HEK293 (cell line): ENCODE measurements at regions not wholly inside any gene's neighbourhood (a gene's known extent, or its start where the extent isn't known, plus 50 kb on each side); places are given as distances from the start of the nearest gene placed in this dataset.
"Not testable (repeated sequence)": the region's sequence is repeated elsewhere in the genome, so short reads cannot be mapped to it uniquely, and the experiment has no call there.

Experiments used
- KLF1 ChIP-seq: fragments of 450-650 bp; formaldehyde crosslinking; IDR thresholded peaks from 2 replicates; pipeline ENCODE4 v1.5.1; 2016; ENCODE audit warnings: missing biosample characterization, missing genetic modification characterization
- ZNF292 ChIP-seq: fragments of 450-650 bp; formaldehyde crosslinking; IDR thresholded peaks from 2 replicates; pipeline ENCODE4 v1.5.1; 2016; ENCODE audit warnings: low read depth, missing biosample characterization, missing genetic modification characterization, borderline replicate concordance
- ZNF701 ChIP-seq: fragments of 450-650 bp; formaldehyde crosslinking; IDR thresholded peaks from 2 replicates; pipeline ENCODE4 v1.5.1; 2016; ENCODE audit warnings: missing biosample characterization, missing genetic modification characterization
- TF ChIP-seq, protein P1 (sequence below): fragments of 450-650 bp; formaldehyde crosslinking; IDR thresholded peaks from 2 replicates; pipeline ENCODE4 v1.5.1; 2016; ENCODE audit warnings: missing biosample characterization, missing genetic modification characterization
- TF ChIP-seq, protein P2 (sequence below): fragments of 450-650 bp; formaldehyde crosslinking; IDR thresholded peaks from 2 replicates; pipeline ENCODE4 v1.5.1; 2016; ENCODE audit warnings: missing biosample characterization, missing genetic modification characterization

DNA sequence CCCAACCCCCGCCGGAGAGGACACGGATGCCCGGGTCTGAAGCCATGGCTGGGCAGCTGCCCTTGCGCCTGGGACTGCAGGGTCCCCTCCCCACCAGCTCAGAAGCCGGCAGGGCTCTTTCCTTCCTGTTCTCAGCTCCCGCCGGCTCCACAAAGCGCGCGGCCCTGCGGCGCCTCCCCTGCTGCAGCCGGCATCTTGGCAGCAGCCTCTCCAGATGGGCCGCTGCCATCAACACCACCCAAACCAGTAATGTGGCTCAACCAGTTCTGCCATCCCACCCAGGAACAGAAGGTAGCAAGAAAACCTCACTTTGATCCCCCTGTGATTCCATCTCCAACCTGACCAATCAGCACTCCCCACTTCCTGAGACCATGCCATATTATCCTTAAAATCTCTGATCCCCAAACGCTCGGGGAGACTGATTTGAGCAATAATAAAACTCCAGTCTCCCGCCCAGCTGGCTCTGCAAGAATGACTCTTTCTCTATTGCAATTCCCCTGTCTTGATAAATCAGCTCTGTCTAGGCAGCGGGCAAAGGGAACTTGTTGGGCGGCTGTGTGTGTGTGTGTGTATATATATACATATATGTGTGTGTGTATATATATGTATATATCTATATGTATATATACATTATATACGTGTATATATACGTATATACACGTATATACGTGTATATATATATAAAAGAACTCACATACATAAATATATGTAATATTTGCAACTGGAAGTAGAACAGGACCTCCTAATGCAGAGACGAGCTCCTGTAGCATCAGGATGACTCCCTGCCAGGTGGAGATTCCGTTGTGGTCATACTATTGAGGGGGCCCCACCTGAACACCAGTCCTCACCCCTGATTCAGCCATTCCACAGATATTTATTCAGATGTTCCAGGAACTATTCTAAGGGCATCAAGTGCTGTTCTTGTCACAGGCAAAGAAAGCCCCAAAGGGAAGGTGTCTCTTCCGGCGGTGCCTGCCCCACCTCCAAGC is 1674.9 kb downstream of the SPATA31A7 start:
- TF ChIP-seq, protein P1, sequence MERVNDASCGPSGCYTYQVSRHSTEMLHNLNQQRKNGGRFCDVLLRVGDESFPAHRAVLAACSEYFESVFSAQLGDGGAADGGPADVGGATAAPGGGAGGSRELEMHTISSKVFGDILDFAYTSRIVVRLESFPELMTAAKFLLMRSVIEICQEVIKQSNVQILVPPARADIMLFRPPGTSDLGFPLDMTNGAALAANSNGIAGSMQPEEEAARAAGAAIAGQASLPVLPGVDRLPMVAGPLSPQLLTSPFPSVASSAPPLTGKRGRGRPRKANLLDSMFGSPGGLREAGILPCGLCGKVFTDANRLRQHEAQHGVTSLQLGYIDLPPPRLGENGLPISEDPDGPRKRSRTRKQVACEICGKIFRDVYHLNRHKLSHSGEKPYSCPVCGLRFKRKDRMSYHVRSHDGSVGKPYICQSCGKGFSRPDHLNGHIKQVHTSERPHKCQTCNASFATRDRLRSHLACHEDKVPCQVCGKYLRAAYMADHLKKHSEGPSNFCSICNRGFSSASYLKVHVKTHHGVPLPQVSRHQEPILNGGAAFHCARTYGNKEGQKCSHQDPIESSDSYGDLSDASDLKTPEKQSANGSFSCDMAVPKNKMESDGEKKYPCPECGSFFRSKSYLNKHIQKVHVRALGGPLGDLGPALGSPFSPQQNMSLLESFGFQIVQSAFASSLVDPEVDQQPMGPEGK (tag by site-specific recombination): not testable (repeated sequence)
- TF ChIP-seq, protein P2, sequence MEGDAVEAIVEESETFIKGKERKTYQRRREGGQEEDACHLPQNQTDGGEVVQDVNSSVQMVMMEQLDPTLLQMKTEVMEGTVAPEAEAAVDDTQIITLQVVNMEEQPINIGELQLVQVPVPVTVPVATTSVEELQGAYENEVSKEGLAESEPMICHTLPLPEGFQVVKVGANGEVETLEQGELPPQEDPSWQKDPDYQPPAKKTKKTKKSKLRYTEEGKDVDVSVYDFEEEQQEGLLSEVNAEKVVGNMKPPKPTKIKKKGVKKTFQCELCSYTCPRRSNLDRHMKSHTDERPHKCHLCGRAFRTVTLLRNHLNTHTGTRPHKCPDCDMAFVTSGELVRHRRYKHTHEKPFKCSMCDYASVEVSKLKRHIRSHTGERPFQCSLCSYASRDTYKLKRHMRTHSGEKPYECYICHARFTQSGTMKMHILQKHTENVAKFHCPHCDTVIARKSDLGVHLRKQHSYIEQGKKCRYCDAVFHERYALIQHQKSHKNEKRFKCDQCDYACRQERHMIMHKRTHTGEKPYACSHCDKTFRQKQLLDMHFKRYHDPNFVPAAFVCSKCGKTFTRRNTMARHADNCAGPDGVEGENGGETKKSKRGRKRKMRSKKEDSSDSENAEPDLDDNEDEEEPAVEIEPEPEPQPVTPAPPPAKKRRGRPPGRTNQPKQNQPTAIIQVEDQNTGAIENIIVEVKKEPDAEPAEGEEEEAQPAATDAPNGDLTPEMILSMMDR (tag by site-specific recombination): not testable (repeated sequence)
- not testable (repeated sequence) for TF ChIP-seq ZNF292; ZNF701 (tag by site-specific recombination); KLF1 (tag by site-specific recombination)
